A673 (cell line): ENCODE measurements at regions not wholly inside any gene's neighbourhood (a gene's known extent, or its start where the extent isn't known, plus 50 kb on each side); places are given as distances from the start of the nearest gene placed in this dataset.

Experiments
- BruUV-seq: library from RNA; stranded (reverse); fragments of 400-500 nt; replicated peaks from 2 replicates; lab custom pipeline; 2021; lab: Mats Ljungman, UMichigan
- CTCF ChIA-PET: fragments of 300-600 bp; sonication (Branson Sonifier 250); formaldehyde crosslinking; loops from one replicate; lab custom pipeline; 2022; ENCODE audit warnings: antibody characterized with exemption; lab: Charles Lee
- POLR2A ChIA-PET: fragments of 300-600 bp; sonication (Branson Sonifier 250); formaldehyde crosslinking; loops from one replicate; lab custom pipeline; 2022; ENCODE audit warnings: antibody characterized with exemption; ENCODE audit not compliant: low non-redundant PET; lab: Charles Lee
- DNase-seq: peaks from one replicate; pipeline ENCODE4 v3.0.0-alpha.2; 2015; ENCODE audit warnings: low spot score
- H3K27ac ChIP-seq: fragments of 200-600 bp; sonication (generic); 2 replicates; pipeline ENCODE4 v1.5.1; 2016; ENCODE audit warnings: mixed run types, low read depth, mild to moderate bottlenecking, mixed read lengths, antibody characterized with exemption, low read length; ENCODE audit not compliant: poor library complexity, severe bottlenecking
- H3K27me3 ChIP-seq: fragments of 200-600 bp; sonication (generic); replicated peaks from 2 replicates; pipeline ENCODE4 v1.6.1; 2017; ENCODE audit warnings: mixed run types, low read depth, mild to moderate bottlenecking, mixed read lengths, antibody characterized with exemption, low read length; ENCODE audit not compliant: insufficient read depth, poor library complexity
- H3K36me3 ChIP-seq: fragments of 200-600 bp; sonication (generic); 2 replicates; pipeline ENCODE4 v1.6.1; 2016; ENCODE audit warnings: mixed run types, mild to moderate bottlenecking, mixed read lengths, antibody characterized with exemption, low read length; ENCODE audit not compliant: insufficient read depth, poor library complexity, severe bottlenecking
- H3K4me1 ChIP-seq: fragments of 200-600 bp; sonication (generic); 2 replicates; pipeline ENCODE4 v1.6.1; 2017; ENCODE audit warnings: mixed run types, mild to moderate bottlenecking, mixed read lengths, antibody characterized with exemption, low read length; ENCODE audit not compliant: insufficient read depth, poor library complexity, severe bottlenecking
- H3K4me3 ChIP-seq: fragments of 200-600 bp; sonication (generic); 2 replicates; pipeline ENCODE4 v1.5.1; 2016; ENCODE audit warnings: low read depth, mixed run types, mild to moderate bottlenecking, mixed read lengths, low read length; ENCODE audit not compliant: poor library complexity, severe bottlenecking
- H3K9me3 ChIP-seq: fragments of 200-600 bp; sonication (generic); 2 replicates; pipeline ENCODE4 v1.6.1; 2016; ENCODE audit warnings: mixed run types, low read depth, mild to moderate bottlenecking, mixed read lengths, antibody characterized with exemption, low read length; ENCODE audit not compliant: poor library complexity, severe bottlenecking
- EZH2 ChIP-seq: fragments of 200-600 bp; sonication (generic); IDR thresholded peaks from 2 replicates; pipeline ENCODE4 v1.6.1; 2017; ENCODE audit warnings: borderline replicate concordance, low read depth, mild to moderate bottlenecking, mixed read lengths, antibody characterized with exemption, low read length; ENCODE audit not compliant: poor library complexity, severe bottlenecking
- intact Hi-C: fragments of 100-400 bp; cut with micrococcal nuclease; formaldehyde crosslinking; loops from one replicate; pipeline ENCODE4 v1.10.0; 2022; ENCODE audit not compliant: unreplicated experiment
- TF ChIP-seq, protein P1 (sequence below): fragments of 300-800, 200-600 bp; sonication (generic); conservative IDR thresholded peaks from 2 replicates; pipeline ENCODE4 v1.5.1; 2017; ENCODE audit warnings: low read depth, mild to moderate bottlenecking, antibody characterized with exemption, low read length, moderate library complexity, mixed read lengths

DNA sequence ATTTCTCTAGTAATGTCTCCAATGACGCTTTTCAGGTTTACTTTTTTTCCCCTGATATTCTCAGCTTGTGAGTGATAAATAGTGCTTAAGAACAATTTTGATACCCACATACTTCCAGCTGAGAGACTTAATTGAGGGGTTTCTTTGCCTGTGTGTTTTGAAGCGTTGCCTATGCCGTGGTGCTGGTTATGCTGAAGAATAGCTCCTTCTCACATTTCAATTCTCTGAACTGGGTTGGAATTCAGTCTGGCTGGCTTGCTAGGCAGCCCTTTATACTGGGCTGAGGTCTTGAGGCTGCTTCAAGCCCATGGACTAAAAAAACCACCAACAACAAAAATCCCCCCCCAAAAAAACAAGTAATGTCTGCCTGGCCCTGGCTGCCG, 87.4 kb downstream of the CHST2 start:
- H3K4me3 ChIP-seq = no peak overlapping the region
- H3K27ac ChIP-seq = no peak overlapping the region
- no peaks in the 10 kb centered on the region for H3K27me3 ChIP-seq
- no peaks in the 10 kb centered on the region for H3K4me1 ChIP-seq
- ChIA-PET POLR2A (no interaction called here), CTCF (no interaction called here)
- H3K36me3 ChIP-seq = no peaks in the 10 kb centered on the region
- BruUV-seq = no TSS peak
- DNase-seq = no peak
- H3K9me3 ChIP-seq = no peaks in the 10 kb centered on the region
- no peak for TF ChIP-seq EZH2
- TF ChIP-seq, protein P1, sequence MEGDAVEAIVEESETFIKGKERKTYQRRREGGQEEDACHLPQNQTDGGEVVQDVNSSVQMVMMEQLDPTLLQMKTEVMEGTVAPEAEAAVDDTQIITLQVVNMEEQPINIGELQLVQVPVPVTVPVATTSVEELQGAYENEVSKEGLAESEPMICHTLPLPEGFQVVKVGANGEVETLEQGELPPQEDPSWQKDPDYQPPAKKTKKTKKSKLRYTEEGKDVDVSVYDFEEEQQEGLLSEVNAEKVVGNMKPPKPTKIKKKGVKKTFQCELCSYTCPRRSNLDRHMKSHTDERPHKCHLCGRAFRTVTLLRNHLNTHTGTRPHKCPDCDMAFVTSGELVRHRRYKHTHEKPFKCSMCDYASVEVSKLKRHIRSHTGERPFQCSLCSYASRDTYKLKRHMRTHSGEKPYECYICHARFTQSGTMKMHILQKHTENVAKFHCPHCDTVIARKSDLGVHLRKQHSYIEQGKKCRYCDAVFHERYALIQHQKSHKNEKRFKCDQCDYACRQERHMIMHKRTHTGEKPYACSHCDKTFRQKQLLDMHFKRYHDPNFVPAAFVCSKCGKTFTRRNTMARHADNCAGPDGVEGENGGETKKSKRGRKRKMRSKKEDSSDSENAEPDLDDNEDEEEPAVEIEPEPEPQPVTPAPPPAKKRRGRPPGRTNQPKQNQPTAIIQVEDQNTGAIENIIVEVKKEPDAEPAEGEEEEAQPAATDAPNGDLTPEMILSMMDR = no peak
- intact Hi-C loops = no loop called here

DNA sequence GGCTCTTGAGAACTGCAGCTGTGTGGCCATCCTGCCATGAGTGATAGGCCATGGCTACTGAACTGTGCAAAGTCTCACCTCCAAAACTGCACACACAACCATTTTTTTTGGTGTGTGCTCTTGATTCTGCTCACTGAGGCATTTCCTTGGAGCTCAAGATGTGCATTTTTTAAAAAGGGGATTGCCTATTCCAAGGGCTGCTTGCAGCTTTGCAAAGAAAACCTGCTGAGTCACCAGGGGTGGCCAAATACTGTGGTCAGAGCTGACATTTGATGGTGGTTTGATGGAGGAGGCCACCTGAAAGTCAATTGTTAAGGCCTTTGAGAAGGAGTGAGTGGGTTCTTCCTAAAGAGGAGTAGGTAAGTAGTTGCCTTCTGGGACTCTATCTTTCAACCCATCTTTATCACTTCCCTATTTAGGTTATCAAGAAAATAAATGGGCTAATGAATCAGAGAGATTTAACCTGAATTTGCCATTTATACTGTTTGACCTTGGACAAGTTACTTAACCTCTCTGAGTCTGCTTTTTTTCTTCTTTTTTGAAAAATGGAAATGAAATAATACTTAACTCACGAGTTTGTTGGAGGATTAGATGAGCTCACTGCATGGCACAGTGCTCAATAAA, 87.9 kb downstream of the CHST2 start:
- Histone ChIP-seq H3K36me3 (no peaks in the 10 kb centered on the region), H3K27ac (no peak overlapping the region), H3K4me1 (no peaks in the 10 kb centered on the region), H3K4me3 (no peak overlapping the region), H3K9me3 (no peaks in the 10 kb centered on the region), H3K27me3 (no peaks in the 10 kb centered on the region)
- POLR2A ChIA-PET = no interaction called here
- no peak for TF ChIP-seq EZH2
- TF ChIP-seq, protein P1 = no peak
- intact Hi-C loops = no loop called here
- no TSS peak for BruUV-seq
- CTCF ChIA-PET = no interaction called here
- DNase-seq = no peak

DNA sequence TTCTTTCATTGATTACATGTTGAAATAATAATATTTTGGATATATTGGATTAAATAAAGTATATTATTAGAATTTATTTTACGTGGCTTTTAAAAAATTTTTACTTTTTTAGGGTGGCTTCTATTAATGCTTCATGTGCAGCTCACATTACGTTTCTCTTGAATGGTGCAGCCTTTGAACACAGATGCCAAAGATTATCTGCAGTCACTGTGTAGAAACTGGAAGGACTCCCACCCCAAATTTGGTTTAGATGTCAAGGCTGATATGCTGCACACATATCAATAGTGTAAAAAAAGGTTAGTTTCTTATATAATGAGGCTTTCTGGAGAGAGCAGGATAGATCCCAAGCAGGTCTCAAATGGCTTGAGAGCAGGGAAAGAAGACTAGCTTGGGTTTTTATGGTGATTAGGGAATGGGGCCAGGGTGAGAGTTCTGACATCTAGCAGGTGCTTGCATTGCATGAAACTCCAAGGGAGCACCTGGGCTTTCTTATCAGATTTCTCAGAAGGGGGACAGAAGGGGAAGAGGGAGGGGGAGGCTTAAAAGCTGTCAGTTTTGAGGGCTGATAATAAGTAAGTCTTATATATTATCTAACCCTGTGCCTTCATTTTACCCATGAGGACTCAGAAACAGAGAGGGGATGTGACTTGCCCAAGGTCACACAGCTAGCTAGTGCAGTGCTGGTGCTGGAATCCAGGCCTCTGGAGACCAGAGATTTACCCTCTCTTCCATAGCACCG, 89.6 kb downstream of the CHST2 start:
- H3K4me1 ChIP-seq = no peaks in the 10 kb centered on the region
- POLR2A ChIA-PET = no interaction called here
- H3K9me3 ChIP-seq = no peaks in the 10 kb centered on the region
- no peak overlapping the region for H3K27ac ChIP-seq
- no TSS peak for BruUV-seq
- no peaks in the 10 kb centered on the region for H3K27me3 ChIP-seq
- no peak for DNase-seq
- H3K36me3 ChIP-seq = no peaks in the 10 kb centered on the region
- no peak overlapping the region for H3K4me3 ChIP-seq
- CTCF ChIA-PET = no interaction called here
- intact Hi-C loops = no loop called here
- TF ChIP-seq, protein P1 = no peak
- TF ChIP-seq EZH2 = no peak
